Suprapubic skin (tissue), 4 donors: ENCODE measurements at regions not wholly inside any gene's neighbourhood (a gene's known extent, or its start where the extent isn't known, plus 50 kb on each side); places are given as distances from the start of the nearest gene placed in this dataset.

Experiments
- EP300 ChIP-seq: sonication (generic); formaldehyde crosslinking; IDR thresholded peaks from one replicate; pipeline ENCODE4 v1.6.1; 2017; ENCODE audit warnings: antibody characterized with exemption
- POLR2AphosphoS5 ChIP-seq, 3 donors: sonication (generic); formaldehyde crosslinking; IDR thresholded peaks; one replicate each; pipeline ENCODE4 v1.6.1; 2017; ENCODE audit warnings: antibody characterized with exemption in 3 of 3

- TF ChIP-seq POLR2AphosphoS5 (IDR thresholded peaks at IDR 0.05) (no peak), EP300 (no peak)
These were observed 121.1 kb downstream of the TMEM114 start for GRCh38 chr16:8469102-8469778.
